GM18505 (cell line): ENCODE measurements at regions not wholly inside any gene's neighbourhood (a gene's known extent, or its start where the extent isn't known, plus 50 kb on each side); places are given as distances from the start of the nearest gene placed in this dataset.

ENCODE experiments used
- ATAC-seq: cut with Tn5 transposase; IDR thresholded peaks from one replicate; pipeline ENCODE4 v1.9.1; 2021; ENCODE audit not compliant: unreplicated experiment
- POLR2A ChIP-seq: IDR thresholded peaks from 4 replicates; pipeline ENCODE4 v1.6.1; 2011; ENCODE audit warnings: borderline replicate concordance; ENCODE audit not compliant: insufficient read depth, insufficient read length; ENCODE audit errors: extremely low read depth

DNA sequence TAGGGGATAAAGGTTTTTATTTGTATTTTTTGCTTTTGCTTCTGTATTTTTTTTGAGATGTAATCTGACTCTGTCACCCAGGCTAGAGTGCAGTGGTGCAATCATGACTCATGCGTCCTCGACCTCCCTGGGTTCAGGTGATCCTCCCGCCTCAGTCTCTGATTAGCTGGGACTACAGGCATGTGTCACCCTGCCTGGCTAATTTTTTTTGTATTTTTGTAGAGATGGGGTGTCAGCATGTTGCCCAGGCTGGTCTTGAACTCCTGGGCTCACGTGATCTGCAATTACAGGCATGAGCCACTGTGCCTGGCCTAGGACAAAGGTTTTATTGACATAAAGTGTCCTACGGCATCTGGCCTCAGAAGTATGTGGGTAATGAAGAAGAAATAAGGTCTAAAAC is 297.1 kb upstream of the C9orf72 start:
- TF ChIP-seq POLR2A, result no peak
- no peak for ATAC-seq

DNA sequence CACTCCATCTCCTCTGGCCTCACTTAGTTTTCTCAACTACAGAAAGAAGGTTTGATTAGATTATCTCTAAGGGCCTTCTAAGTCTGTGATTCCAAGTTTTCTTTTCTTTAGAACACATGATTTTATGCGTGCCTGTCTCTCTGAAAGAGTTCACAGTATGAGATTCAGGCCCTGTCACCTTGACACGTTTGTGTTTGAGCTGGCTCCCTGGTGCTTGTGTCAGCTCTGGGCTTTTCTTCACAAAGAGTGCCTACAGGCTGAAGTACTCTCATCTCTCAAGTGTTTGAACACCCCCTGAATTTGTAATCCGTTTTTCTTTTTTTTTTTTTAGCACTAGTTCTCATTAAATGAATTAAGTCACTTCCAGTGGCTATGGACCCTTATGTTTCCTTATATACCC is 306.9 kb upstream of the C9orf72 start:
- no peak for ATAC-seq
- no peak for TF ChIP-seq POLR2A

DNA sequence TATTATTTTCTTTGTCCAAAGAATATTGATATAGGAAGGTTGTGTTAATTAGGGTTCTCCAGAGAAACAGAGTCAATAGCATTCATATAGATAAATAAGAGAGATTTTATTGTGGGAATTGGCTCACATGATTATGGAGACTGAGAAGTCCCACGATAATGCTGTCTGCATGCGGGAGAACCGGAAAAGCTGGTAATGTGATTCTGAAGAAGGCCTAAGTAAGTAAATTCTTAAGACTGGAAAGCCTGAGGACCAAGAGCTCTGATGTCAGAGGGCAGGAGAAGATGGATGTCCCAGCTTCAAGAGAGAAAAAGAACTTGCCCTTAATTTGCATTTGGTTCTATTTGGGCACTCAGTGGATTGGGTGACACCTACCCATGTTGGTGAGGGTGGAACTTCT is 307.4 kb upstream of the C9orf72 start:
- TF ChIP-seq POLR2A, result no peak
- no peak for ATAC-seq

DNA sequence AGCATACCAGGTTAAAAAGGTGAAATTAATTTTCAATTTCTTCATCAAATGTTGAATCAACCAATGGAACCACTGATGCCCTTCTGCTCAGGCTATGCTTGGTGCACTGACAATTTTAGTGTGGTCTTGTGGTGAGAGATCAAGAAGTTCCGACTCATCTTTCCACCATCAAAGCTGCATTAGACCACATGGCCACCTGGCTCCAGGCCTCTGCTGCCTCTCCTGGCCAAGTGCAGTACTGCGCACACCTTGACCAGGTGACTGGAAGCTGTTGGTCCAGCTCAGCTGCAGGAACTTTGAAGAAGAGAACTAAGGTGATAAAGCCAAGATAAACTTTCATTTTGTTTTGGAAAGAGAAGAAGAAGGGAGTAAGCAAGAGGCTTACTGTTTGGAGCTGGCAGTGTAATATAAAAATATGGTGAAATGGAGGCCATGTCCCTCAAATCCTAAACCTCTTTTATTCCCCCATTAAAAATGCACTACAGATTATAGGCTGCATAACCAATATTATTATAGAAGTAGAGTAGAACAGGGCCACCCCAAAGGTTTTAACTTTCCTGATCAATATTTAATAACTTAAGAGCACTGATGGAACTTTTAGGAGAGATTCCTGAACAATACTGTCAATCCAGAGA is 315.5 kb upstream of the C9orf72 start:
- TF ChIP-seq POLR2A, result no peak
- peak; percentile 99 for ATAC-seq

DNA sequence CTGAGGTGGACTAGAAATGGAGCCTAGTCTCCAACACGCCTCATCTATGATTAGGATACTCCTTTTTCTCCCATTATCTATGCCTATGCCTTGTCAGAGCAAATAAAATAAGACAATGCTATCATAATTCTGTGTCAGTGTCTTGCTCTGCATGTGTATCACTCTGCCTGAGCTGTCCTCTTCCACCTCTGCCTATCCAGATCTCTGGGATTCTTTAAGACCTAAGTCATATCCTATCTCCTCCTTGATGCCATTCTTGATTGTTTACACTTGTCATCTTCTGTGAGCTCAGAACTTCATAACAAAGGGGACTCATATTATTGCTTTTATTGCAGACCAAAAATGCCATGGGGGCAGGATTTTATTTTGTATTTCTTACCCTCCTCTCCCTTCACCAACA is 351.2 kb upstream of the C9orf72 start:
- no peak for TF ChIP-seq POLR2A

DNA sequence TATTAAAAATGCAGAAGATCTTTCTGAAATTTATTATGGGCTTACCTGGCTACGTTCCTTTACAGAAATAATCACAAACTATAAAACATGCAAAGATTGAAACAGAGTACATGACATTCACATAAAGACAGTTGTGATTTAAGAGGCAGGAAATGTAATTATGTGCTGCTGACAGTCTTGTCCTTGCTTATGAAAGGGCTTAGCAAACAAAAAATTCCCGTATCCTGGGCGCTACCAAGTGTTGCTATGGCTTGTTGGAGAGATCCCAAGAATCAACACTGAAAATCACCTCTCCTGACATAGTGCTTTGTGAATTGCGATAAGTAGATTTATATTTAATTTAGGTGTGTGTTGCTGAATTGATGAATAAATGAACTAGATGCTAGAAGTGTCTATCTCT is 352.5 kb upstream of the C9orf72 start:
- TF ChIP-seq POLR2A, result no peak
- ATAC-seq, result no peak

More for the DNA sequence above, 351.2 kb upstream of the C9orf72 start:
- no peak for ATAC-seq

DNA sequence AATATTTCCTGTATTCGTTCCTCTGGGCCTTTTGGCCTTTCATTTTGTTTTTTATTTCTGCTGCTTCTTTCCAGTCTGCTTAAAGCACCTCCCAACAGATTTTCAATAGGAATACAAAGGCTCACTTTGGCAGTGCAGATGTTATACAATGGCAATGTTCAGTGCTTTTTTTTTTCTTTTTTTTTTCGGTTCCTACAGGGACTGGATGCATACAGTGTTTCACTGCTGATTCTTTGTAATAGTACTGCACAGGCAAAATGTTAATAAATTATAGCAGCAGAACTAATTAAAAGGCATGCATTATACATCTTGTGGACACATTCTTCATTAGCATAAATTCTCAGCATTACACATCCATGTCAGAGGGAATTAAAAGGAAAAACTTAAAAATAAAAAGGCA is 356.6 kb upstream of the C9orf72 start:
- no peak for TF ChIP-seq POLR2A
- no peak for ATAC-seq

DNA sequence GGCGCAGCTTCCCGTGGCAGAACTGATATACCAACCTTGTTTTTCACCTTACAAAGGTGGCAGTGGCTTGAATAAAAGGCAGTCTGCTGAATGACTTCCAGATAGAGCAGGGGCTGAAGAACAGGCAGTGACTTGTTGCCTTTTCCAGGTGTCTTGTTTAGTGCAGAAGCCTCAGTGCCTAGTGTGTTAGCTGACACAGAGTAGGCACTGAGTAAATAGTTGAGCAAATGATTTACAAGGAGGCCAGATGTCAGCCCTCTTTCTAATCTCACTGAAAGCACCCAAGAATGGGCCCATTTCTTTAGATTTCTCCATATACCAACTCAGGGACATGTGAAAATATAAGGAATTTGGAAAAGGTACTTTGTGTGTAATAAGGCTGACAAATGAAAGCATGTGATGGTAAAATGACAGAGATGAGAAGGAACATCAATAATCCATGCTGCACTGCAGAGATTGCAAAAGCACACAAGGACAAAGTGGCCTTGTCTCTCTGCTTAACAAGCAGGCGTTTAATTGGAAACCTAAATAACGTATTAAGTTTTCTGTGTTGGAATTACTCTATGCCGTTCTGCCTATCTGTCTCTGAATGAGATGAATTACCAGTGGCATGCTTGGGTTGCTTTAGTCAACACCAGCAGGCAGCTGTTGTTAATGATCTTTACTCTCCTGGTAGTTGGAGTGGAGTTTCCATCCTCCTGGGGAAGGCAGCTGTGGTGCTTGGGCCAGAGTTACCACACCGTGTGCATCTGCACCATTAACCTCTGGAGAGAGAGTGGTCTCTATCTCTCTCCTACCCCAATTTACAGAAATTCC is 360.1 kb upstream of the C9orf72 start:
- ATAC-seq, result no peak
- no peak for TF ChIP-seq POLR2A

DNA sequence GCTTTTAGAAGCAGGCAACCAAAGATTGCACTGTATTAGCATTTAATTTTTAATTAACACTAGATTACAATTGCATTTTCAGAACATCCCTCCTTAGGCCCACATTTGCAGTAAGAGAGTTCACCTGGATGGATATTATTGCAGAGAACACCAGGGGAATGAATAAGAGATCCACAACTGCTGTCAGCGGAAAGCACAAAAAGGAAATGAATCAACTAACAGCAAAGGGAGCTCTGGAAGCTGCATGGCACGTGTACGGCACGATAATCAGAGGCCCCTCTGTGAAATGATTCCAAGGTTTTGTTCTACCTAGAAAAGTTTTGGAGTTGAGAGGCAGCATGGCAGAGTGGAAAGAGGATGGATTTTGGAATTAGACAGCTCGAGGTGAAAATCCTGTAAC is 361.2 kb upstream of the C9orf72 start:
- ATAC-seq, result no peak
- TF ChIP-seq POLR2A, result no peak

DNA sequence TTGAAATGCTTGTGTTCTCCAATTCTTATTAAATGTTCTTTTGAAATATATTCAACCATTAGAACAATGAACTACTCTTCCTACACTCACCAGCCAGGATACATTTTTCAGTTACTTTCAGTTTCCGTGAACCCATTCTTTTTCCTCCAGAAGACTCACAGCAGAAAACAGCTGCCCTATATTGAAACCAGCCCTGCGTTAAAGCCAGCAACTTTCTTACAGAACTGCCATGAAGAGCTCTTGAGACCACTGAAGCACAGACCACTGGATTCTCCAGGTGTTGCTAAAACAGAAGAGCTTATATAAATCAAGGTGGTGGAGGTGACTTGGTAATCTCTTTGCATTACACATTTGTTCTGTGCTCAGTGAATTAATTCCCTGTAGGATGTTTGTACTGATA is 365.9 kb upstream of the C9orf72 start:
- TF ChIP-seq POLR2A, result no peak
- no peak for ATAC-seq

DNA sequence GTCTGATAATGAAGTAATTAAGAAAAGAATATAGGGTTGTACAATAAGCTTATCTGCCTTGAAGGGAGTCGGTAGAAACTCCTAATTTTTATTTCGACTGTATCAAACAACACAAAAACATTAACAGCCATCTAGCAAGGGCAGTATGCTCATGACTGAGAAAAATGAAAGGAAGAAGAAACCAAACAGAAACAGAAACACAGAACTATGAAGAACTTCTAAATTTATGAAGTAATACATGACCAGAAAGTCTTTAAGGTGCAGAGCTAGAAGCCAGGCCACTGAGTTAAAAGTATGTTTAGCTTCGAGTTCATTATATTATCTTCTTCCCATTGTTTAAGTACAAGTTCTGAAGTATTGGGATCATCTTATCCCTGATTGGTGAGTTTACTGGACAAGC is 367.3 kb upstream of the C9orf72 start:
- no peak for TF ChIP-seq POLR2A
- ATAC-seq, result no peak

DNA sequence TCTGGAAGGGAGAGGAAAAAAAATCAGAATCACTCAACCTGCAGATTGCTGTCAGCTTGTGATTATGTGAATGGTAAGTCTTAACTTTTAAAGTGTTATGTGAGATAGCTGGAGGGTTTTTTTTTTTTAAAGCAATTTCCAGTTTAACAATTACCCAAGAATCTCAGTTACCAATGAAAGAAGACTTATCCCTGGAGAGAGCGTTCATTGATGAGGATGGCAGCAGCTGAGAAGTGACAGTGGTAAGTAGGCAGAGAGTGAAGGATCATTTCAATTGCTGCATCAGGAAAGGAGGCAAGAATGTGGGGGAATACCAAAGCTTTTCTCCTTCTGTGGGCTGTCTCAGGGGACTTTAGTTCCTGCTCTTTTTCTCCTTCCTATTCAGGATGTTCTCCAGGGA is 370.2 kb upstream of the C9orf72 start:
- no peak for ATAC-seq
- TF ChIP-seq POLR2A, result no peak

DNA sequence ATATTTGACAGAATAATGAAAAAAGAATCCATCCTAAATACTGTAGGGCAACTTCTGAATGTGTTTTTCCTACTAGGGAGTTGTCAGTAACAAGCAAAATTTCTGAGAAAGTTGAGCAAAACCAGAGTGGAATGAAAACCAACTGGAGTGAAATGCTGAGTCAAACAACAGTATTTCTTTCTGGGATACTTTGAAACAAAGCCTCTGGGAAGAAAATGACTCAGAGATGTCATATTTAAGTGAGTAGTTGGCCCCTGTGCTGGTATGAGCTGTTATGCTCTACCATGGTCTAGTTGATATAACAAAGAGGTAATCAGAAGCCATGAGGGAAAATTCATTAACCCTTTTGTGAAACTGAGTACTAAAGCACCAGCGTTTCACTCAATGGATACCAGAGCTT is 372.1 kb upstream of the C9orf72 start:
- no peak for TF ChIP-seq POLR2A
- no peak for ATAC-seq

DNA sequence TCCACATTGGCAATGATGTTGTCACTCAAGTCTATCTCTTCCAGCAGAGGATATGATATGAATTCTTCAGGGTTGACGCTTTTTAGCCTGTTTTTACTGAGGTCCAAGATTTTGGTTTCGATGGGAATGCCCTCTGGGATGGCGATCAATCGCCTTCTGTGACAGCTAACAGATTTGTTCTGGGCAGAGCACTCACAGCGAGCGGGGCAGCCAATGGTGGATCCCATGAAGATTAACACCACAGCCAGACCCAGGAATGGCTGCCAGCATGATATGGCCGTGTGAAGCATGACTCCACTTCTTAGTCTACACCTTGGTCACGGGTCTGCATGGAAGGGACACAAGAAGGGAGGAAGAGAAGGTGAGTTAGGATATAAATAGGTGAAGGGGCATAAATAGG is 377.1 kb upstream of the C9orf72 start:
- TF ChIP-seq POLR2A, result no peak
- no peak for ATAC-seq

DNA sequence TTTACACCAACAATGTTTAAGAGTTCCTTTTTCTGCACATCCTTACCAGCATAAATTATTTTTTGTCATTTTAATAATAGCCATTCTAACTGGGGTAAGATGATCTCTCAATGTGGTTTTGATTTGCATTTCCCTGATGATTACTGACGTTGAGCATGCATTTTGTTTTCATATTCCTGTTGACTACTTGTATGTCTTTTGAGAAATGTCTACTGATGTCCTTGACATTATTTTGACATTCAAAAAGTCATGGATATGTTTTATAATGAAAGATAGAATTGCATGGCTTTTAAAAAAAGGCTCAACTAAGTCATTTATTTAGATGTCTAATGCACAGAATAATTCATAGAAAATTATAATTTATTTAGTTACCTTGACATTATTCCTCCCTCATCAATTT is 381.6 kb upstream of the C9orf72 start:
- ATAC-seq, result no peak

DNA sequence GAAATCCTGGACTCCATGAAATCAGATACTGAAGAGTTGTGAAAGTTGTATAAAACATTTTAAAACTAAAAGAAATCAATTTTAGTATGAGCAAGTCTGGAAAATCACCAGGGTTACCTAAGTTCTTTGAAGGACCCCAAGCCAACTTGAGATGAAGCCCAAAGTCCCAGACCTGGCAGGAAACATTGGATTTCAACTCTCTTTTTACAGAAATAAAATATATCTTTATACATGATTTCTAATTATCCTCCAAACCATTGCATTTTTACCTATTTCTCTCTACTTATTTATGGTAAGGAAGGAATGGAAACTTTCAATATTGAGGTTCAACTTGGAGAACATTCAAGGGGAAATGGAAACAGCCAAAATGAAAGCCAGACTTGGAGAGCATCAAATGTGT is 390.6 kb upstream of the C9orf72 start:
- ATAC-seq, result no peak
- TF ChIP-seq POLR2A, result no peak

More for the DNA sequence above, 381.6 kb upstream of the C9orf72 start:
- no peak for TF ChIP-seq POLR2A
